ENCODE measurements at regions not wholly inside any gene's neighbourhood (a gene's known extent, or its start where the extent isn't known, plus 50 kb on each side); places are given as distances from the start of the nearest gene placed in this dataset.

- TF ChIP-seq CTCF (IDR thresholded peaks at IDR 0.05) (no peak), POLR2A (IDR thresholded peaks at IDR 0.05) (no peak)
- Histone ChIP-seq H3K9me3 (peaks cover 0 to 8% (median 0%) of the 10 kb centered on the region in 3 donors), H3K4me3 (no peak overlapping the region)
Observed at GRCh38 chr1:168476588-168477385, 67.0 kb downstream of the XCL2 start.

GRCh38 chr1:168474322-168474721, 69.5 kb downstream of the XCL2 start:
- H3K4me3 ChIP-seq: no peak overlapping the region
- TF ChIP-seq CTCF (IDR thresholded peaks at IDR 0.05) (no peak), POLR2A (IDR thresholded peaks at IDR 0.05) (no peak)
- H3K27ac ChIP-seq: no peak overlapping the region
- H3K9me3 ChIP-seq: peaks cover 0 to 8% (median 0%) of the 10 kb centered on the region in 3 donors
- WGBS, 2 donors: 85% methylated on average over 1 of the region's 1 CpG; no CpG with 5 or more reads in 1 of the 2 donors
- peaks cover 11% of the 10 kb centered on the region for H3K4me1 ChIP-seq
- no peak for DNase-seq
- no peaks in the 10 kb centered on the region for H3K36me3 ChIP-seq (replicated peaks in 1 of 2; ENCODE audit: insufficient read depth in 1 of 2, low read depth in 2 of 2)
- no peak for ATAC-seq
- no peaks in the 10 kb centered on the region for H3K27me3 ChIP-seq
- intact Hi-C loops (cut with DNase I): no loop called here

More at GRCh38 chr1:168476588-168477385, 67.0 kb downstream of the XCL2 start:
- intact Hi-C loops (cut with DNase I): no loop called here
- H3K4me1 ChIP-seq: peaks cover 11% of the 10 kb centered on the region
- H3K36me3 ChIP-seq (replicated peaks in 1 of 2; ENCODE audit: insufficient read depth in 1 of 2, low read depth in 2 of 2): no peaks in the 10 kb centered on the region
- no peak overlapping the region for H3K27ac ChIP-seq
- WGBS, 2 donors: 66 to 75% methylated on average over 7 of the region's 7 CpGs
- no peak for DNase-seq
- no peak for ATAC-seq
- no peaks in the 10 kb centered on the region for H3K27me3 ChIP-seq

- ATAC-seq (no peak), DNase-seq (no peak)
- Histone ChIP-seq H3K9me3 (peaks cover 0 to 8% (median 0%) of the 10 kb centered on the region in 3 donors), H3K27ac (no peak overlapping the region), H3K4me1 (peaks cover 12% of the 10 kb centered on the region), H3K36me3 (replicated peaks in 1 of 2; ENCODE audit: insufficient read depth in 1 of 2, low read depth in 2 of 2) (no peaks in the 10 kb centered on the region), H3K27me3 (no peaks in the 10 kb centered on the region), H3K4me3 (no peak overlapping the region)
- intact Hi-C loops (cut with DNase I): no loop called here
- no peak for TF ChIP-seq POLR2A (IDR thresholded peaks at IDR 0.05)
- no peak for TF ChIP-seq CTCF (IDR thresholded peaks at IDR 0.05)
Observed at GRCh38 chr1:168473126-168473525, 70.7 kb downstream of the XCL2 start.

GRCh38 chr1:168472223-168472622, 71.6 kb downstream of the XCL2 start:
- Histone ChIP-seq H3K4me3 (no peak overlapping the region), H3K27ac (no peak overlapping the region), H3K36me3 (replicated peaks in 1 of 2; ENCODE audit: insufficient read depth in 1 of 2, low read depth in 2 of 2) (no peaks in the 10 kb centered on the region), H3K9me3 (peaks cover 0 to 8% (median 0%) of the 10 kb centered on the region in 3 donors), H3K4me1 (peaks cover 12% of the 10 kb centered on the region), H3K27me3 (no peaks in the 10 kb centered on the region)
- TF ChIP-seq POLR2A (IDR thresholded peaks at IDR 0.05) (no peak), CTCF (IDR thresholded peaks at IDR 0.05) (no peak)
- DNase-seq (no peak), ATAC-seq (no peak)
- 86 to 88% methylated on average over 2 of the region's 2 CpGs for WGBS, 2 donors
- intact Hi-C loops (cut with DNase I): no loop called here
